HepG2 (cell line): ENCODE measurements at regions not wholly inside any gene's neighbourhood (a gene's known extent, or its start where the extent isn't known, plus 50 kb on each side); places are given as distances from the start of the nearest gene placed in this dataset.

ENCODE experiments used
- ATAC-seq: fragments of 200-7000 bp; cut with Tn5 transposase; 3 replicates; pipeline ENCODE4 v1.9.1; 2020; ENCODE audit warnings: mild to moderate bottlenecking, moderate library complexity
- BruUV-seq: library from RNA; stranded (reverse); fragments of 400-500 nt; replicated peaks from 2 replicates; lab custom pipeline; 2021; lab: Mats Ljungman, UMichigan
- CTCF ChIA-PET: fragments of 300-600 bp; formaldehyde crosslinking; extraction: SDS; loops from one replicate; lab custom pipeline; 2021; ENCODE audit warnings: low total read pairs, inconsistent platforms, low intra/inter-chr PET ratio; lab: Yijun Ruan, JAX
- POLR2A ChIA-PET: fragments of 350-600 bp; sonication (Branson Sonifier 250); formaldehyde crosslinking; loops from one replicate; lab custom pipeline; 2020; ENCODE audit warnings: antibody characterized with exemption, inconsistent platforms; lab: Yijun Ruan, JAX
- DNase-seq: peaks from one replicate; pipeline ENCODE4 v3.0.0-alpha.2; 2015; ENCODE audit warnings: low spot score
- FAIRE-seq: peaks from 3 replicates; lab custom pipeline; 2011; peaks lifted over from hg19 to GRCh38; lab: Jason Lieb, UNC
- H2AFZ ChIP-seq: one replicate; pipeline ENCODE4 v1.6.1; 2011; ENCODE audit warnings: low read length, inconsistent platforms
- H3K27ac ChIP-seq: fragments of 300-600 bp; 3 replicates; pipeline ENCODE4 v1.8.0; 2011; ENCODE audit warnings: mixed run types, mild to moderate bottlenecking, mixed read lengths, low read length, inconsistent platforms; ENCODE audit not compliant: insufficient read depth; ENCODE audit errors: extremely low read length
- H3K27me3 ChIP-seq, 2 experiments: fragments of 200-600 bp in 1 of 2; 2 replicates in 1 of 2; 3 replicates in 1 of 2; pipeline versions ENCODE4 v1.6.0 to v1.8.0; 2011; ENCODE audit warnings: low read length in 2 of 2, mild to moderate bottlenecking in 2 of 2, moderate library complexity in 2 of 2, inconsistent platforms in 1 of 2; ENCODE audit not compliant: insufficient read depth in 2 of 2, control insufficient read depth in 1 of 2
- H3K36me3 ChIP-seq, 2 experiments: fragments of 200-600 bp in 1 of 2; replicated peaks in 1 of 2; 2 replicates in 1 of 2; 3 replicates in 1 of 2; pipeline versions ENCODE4 v1.5.1 to v1.8.0; 2011; ENCODE audit warnings: low read length in 2 of 2, inconsistent platforms in 1 of 2; ENCODE audit not compliant: insufficient read depth in 2 of 2, control insufficient read depth in 1 of 2
- H3K4me1 ChIP-seq: 2 replicates; pipeline ENCODE4 v1.5.1; 2012; ENCODE audit warnings: low read length, inconsistent platforms; ENCODE audit not compliant: insufficient read depth
- H3K4me2 ChIP-seq: 2 replicates; pipeline ENCODE4 v1.6.0; 2011; ENCODE audit warnings: low read depth, low read length, inconsistent platforms
- H3K4me3 ChIP-seq, 3 experiments: fragments of 200-600 bp in 1 of 3; sonication (generic), shearing (Covaris generic) in 1 of 3; replicated peaks in 1 of 3; 2 replicates each; pipeline ENCODE4 v1.5.1; 2011 to 2016; ENCODE audit warnings: low read length in 3 of 3, inconsistent platforms in 2 of 3, low read depth in 2 of 3, mild to moderate bottlenecking in 2 of 3, control low read depth in 1 of 3, mixed read lengths in 1 of 3; ENCODE audit not compliant: insufficient read depth in 1 of 3
- H3K79me2 ChIP-seq: one replicate; pipeline ENCODE4 v1.6.1; 2011; ENCODE audit warnings: low read length, inconsistent platforms; ENCODE audit not compliant: insufficient read depth
- H3K9ac ChIP-seq: 2 replicates; pipeline ENCODE4 v1.6.0; 2011; ENCODE audit warnings: mild to moderate bottlenecking, low read depth, low read length, inconsistent platforms; ENCODE audit not compliant: insufficient read depth
- H3K9me3 ChIP-seq: 2 replicates; pipeline ENCODE4 v1.5.1; 2012; ENCODE audit warnings: mild to moderate bottlenecking, low read length
- H4K20me1 ChIP-seq: 2 replicates; pipeline ENCODE4 v1.6.0; 2011; ENCODE audit warnings: inconsistent platforms, mild to moderate bottlenecking, low read length, moderate library complexity; ENCODE audit not compliant: insufficient read depth
- HOXA7 ChIP-seq: sonication (generic); formaldehyde crosslinking; IDR thresholded peaks from 2 replicates; pipeline ENCODE4 v1.8.1; 2022; ENCODE audit warnings: mild to moderate bottlenecking, missing genetic modification reagents, moderate library complexity
- MZF1 ChIP-seq: sonication (generic); formaldehyde crosslinking; IDR thresholded peaks from 2 replicates; pipeline ENCODE4 v1.8.1; 2023; ENCODE audit warnings: mild to moderate bottlenecking, missing genetic modification reagents, borderline replicate concordance
- NR2F6 ChIP-seq, 2 experiments: IDR thresholded peaks; 2 replicates each; pipeline ENCODE4 v1.6.1; 2016; ENCODE audit warnings: antibody characterized with exemption in 1 of 2, mild to moderate bottlenecking in 1 of 2
- SIN3B ChIP-seq: fragments of 150-350 bp; IDR thresholded peaks from 2 replicates; pipeline ENCODE4 v1.6.1; 2014; ENCODE audit warnings: low read length
- ZNF124 ChIP-seq: sonication (generic); formaldehyde crosslinking; IDR thresholded peaks from 2 replicates; pipeline ENCODE4 v1.4.0; 2020; ENCODE audit warnings: missing genetic modification reagents
- ZNF660 ChIP-seq: sonication (generic); formaldehyde crosslinking; IDR thresholded peaks from 2 replicates; pipeline ENCODE4 v1.5.1; 2020; ENCODE audit warnings: mild to moderate bottlenecking, low read depth, missing genetic modification reagents, borderline replicate concordance
- ZNF850 ChIP-seq: sonication (generic); formaldehyde crosslinking; conservative IDR thresholded peaks from 2 replicates; pipeline ENCODE4 v1.9.0; 2021; ENCODE audit warnings: mild to moderate bottlenecking, missing genetic modification reagents
- WGBS: methylation state at CpG from one replicate; pipeline ENCODE4 v1.1.6; 2017; ENCODE audit warnings: low lambda C conversion rate; 5-methylcytosine and 5-hydroxymethylcytosine counted together
- in situ Hi-C: cut with HindIII; loops from 2 replicates; pipeline ENCODE4 v1.10.0; 2017; ENCODE audit warnings: low pct_unique_long_range_greater_than_20kb; ENCODE audit not compliant: extremely low pct_ligation_motif_present
- intact Hi-C: fragments of 100-400 bp; cut with micrococcal nuclease; formaldehyde crosslinking; loops from one replicate; pipeline ENCODE4 v1.10.0; 2022; ENCODE audit not compliant: unreplicated experiment
- TF ChIP-seq, protein P1 (sequence below): sonication (generic); formaldehyde crosslinking; IDR thresholded peaks from 2 replicates; pipeline ENCODE4 v1.4.0; 2020; ENCODE audit warnings: missing genetic modification reagents
- TF ChIP-seq, protein P2 (sequence below): sonication (generic); formaldehyde crosslinking; IDR thresholded peaks from 2 replicates; pipeline ENCODE4 v1.5.1; 2020; ENCODE audit warnings: mild to moderate bottlenecking, missing genetic modification reagents, moderate library complexity
- TF ChIP-seq, protein P3 (sequence below): fragments of 450-650 bp; IDR thresholded peaks from 2 replicates; pipeline ENCODE4 v1.6.1; 2017; ENCODE audit warnings: mild to moderate bottlenecking
- TF ChIP-seq, protein P4 (sequence below): sonication (generic); formaldehyde crosslinking; IDR thresholded peaks from 2 replicates; pipeline ENCODE4 v1.9.0; 2021; ENCODE audit warnings: missing genetic modification reagents, borderline replicate concordance

DNA sequence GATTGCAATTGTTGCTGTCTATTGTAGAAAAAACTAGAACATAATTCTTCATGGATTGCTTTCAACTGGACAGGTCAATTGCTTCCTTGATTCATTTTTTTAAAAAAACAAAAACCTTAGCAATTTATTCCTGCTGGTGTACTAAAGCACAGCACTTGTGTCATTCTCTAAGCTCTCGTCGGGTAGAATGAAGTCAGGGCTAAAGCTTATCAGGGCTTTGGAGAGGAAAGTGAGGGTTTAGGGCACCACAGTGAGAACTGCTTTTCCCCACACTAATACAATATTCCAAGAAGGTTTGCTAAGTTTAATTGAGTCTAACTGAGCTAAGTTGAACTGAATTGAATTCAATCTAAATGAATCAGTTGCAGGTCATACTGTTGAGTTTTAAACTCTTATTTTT, 76.4 kb upstream of the TLR3 start:
- Histone ChIP-seq H3K79me2 (no peaks in the 10 kb centered on the region), H3K9ac (no peak overlapping the region), H2AFZ (no peak overlapping the region), H3K27ac (no peak overlapping the region), H3K4me3 (no peak overlapping the region), H3K9me3 (no peaks in the 10 kb centered on the region), H4K20me1 (no peaks in the 10 kb centered on the region), H3K27me3 (no peaks in the 10 kb centered on the region; a peak in 1 of 5 replicates), H3K36me3 (no peaks in the 10 kb centered on the region), H3K4me2 (no peak overlapping the region), H3K4me1 (no peaks in the 10 kb centered on the region)
- in situ Hi-C loops (no loop called here), intact Hi-C loops (no loop called here)
- FAIRE-seq (no peak), DNase-seq (no peak), ATAC-seq (no peak)
- no TSS peak for BruUV-seq
- ChIA-PET CTCF (no interaction called here), POLR2A (no interaction called here)
- WGBS = 53% methylated on average over 2 of the region's 2 CpGs
- no peak for TF ChIP-seq ZNF660
- TF ChIP-seq, protein P1, sequence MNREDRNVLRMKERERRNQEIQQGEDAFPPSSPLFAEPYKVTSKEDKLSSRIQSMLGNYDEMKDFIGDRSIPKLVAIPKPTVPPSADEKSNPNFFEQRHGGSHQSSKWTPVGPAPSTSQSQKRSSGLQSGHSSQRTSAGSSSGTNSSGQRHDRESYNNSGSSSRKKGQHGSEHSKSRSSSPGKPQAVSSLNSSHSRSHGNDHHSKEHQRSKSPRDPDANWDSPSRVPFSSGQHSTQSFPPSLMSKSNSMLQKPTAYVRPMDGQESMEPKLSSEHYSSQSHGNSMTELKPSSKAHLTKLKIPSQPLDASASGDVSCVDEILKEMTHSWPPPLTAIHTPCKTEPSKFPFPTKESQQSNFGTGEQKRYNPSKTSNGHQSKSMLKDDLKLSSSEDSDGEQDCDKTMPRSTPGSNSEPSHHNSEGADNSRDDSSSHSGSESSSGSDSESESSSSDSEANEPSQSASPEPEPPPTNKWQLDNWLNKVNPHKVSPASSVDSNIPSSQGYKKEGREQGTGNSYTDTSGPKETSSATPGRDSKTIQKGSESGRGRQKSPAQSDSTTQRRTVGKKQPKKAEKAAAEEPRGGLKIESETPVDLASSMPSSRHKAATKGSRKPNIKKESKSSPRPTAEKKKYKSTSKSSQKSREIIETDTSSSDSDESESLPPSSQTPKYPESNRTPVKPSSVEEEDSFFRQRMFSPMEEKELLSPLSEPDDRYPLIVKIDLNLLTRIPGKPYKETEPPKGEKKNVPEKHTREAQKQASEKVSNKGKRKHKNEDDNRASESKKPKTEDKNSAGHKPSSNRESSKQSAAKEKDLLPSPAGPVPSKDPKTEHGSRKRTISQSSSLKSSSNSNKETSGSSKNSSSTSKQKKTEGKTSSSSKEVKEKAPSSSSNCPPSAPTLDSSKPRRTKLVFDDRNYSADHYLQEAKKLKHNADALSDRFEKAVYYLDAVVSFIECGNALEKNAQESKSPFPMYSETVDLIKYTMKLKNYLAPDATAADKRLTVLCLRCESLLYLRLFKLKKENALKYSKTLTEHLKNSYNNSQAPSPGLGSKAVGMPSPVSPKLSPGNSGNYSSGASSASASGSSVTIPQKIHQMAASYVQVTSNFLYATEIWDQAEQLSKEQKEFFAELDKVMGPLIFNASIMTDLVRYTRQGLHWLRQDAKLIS (CRISPR knock-in tag) = no peak
- TF ChIP-seq ZNF850 (CRISPR knock-in tag) = no peak
- TF ChIP-seq SIN3B = no peak
- no peak for TF ChIP-seq ZNF124 (CRISPR knock-in tag)
- no peak for TF ChIP-seq HOXA7
- TF ChIP-seq, protein P2, sequence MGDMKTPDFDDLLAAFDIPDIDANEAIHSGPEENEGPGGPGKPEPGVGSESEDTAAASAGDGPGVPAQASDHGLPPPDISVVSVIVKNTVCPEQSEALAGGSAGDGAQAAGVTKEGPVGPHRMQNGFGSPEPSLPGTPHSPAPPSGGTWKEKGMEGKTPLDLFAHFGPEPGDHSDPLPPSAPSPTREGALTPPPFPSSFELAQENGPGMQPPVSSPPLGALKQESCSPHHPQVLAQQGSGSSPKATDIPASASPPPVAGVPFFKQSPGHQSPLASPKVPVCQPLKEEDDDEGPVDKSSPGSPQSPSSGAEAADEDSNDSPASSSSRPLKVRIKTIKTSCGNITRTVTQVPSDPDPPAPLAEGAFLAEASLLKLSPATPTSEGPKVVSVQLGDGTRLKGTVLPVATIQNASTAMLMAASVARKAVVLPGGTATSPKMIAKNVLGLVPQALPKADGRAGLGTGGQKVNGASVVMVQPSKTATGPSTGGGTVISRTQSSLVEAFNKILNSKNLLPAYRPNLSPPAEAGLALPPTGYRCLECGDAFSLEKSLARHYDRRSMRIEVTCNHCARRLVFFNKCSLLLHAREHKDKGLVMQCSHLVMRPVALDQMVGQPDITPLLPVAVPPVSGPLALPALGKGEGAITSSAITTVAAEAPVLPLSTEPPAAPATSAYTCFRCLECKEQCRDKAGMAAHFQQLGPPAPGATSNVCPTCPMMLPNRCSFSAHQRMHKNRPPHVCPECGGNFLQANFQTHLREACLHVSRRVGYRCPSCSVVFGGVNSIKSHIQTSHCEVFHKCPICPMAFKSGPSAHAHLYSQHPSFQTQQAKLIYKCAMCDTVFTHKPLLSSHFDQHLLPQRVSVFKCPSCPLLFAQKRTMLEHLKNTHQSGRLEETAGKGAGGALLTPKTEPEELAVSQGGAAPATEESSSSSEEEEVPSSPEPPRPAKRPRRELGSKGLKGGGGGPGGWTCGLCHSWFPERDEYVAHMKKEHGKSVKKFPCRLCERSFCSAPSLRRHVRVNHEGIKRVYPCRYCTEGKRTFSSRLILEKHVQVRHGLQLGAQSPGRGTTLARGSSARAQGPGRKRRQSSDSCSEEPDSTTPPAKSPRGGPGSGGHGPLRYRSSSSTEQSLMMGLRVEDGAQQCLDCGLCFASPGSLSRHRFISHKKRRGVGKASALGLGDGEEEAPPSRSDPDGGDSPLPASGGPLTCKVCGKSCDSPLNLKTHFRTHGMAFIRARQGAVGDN (CRISPR knock-in tag) = no peak
- TF ChIP-seq NR2F6 (IDR thresholded peaks at IDR 0.05) = no peak
- no peak for TF ChIP-seq NR2F6 (CRISPR knock-in tag; IDR thresholded peaks at IDR 0.05)
- TF ChIP-seq, protein P3, sequence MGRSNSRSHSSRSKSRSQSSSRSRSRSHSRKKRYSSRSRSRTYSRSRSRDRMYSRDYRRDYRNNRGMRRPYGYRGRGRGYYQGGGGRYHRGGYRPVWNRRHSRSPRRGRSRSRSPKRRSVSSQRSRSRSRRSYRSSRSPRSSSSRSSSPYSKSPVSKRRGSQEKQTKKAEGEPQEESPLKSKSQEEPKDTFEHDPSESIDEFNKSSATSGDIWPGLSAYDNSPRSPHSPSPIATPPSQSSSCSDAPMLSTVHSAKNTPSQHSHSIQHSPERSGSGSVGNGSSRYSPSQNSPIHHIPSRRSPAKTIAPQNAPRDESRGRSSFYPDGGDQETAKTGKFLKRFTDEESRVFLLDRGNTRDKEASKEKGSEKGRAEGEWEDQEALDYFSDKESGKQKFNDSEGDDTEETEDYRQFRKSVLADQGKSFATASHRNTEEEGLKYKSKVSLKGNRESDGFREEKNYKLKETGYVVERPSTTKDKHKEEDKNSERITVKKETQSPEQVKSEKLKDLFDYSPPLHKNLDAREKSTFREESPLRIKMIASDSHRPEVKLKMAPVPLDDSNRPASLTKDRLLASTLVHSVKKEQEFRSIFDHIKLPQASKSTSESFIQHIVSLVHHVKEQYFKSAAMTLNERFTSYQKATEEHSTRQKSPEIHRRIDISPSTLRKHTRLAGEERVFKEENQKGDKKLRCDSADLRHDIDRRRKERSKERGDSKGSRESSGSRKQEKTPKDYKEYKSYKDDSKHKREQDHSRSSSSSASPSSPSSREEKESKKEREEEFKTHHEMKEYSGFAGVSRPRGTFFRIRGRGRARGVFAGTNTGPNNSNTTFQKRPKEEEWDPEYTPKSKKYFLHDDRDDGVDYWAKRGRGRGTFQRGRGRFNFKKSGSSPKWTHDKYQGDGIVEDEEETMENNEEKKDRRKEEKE = no peak
- TF ChIP-seq, protein P4, sequence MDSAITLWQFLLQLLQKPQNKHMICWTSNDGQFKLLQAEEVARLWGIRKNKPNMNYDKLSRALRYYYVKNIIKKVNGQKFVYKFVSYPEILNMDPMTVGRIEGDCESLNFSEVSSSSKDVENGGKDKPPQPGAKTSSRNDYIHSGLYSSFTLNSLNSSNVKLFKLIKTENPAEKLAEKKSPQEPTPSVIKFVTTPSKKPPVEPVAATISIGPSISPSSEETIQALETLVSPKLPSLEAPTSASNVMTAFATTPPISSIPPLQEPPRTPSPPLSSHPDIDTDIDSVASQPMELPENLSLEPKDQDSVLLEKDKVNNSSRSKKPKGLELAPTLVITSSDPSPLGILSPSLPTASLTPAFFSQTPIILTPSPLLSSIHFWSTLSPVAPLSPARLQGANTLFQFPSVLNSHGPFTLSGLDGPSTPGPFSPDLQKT = no peak
- no peak for TF ChIP-seq MZF1 (CRISPR knock-in tag)
